T-helper 2 cell (primary cell): ENCODE measurements at regions not wholly inside any gene's neighbourhood (a gene's known extent, or its start where the extent isn't known, plus 50 kb on each side); places are given as distances from the start of the nearest gene placed in this dataset.
"Not testable (repeated sequence)": the region's sequence is repeated elsewhere in the genome, so short reads cannot be mapped to it uniquely, and the experiment has no call there.

Experiments
- DNase-seq, 5 experiments: peaks; one replicate each; pipeline versions ENCODE4 v3.0.0 to v3.0.0-alpha.2; 2012 to 2022

GRCh38 chr5:90055831-90056328 lies 353.7 kb downstream of the CETN3 start:
- no peak for DNase-seq

- no peak for DNase-seq
Observed at GRCh38 chr5:90054612-90055011, 354.9 kb downstream of the CETN3 start.

- DNase-seq, result no peak
Observed at GRCh38 chr5:90051756-90052155, 357.8 kb downstream of the CETN3 start.

GRCh38 chr5:90050103-90050502 lies 359.5 kb downstream of the CETN3 start:
- DNase-seq, result no peak

GRCh38 chr5:90047113-90047512 lies 362.4 kb downstream of the CETN3 start:
- DNase-seq, result no peak

- not testable (repeated sequence) for DNase-seq
Observed at GRCh38 chr5:90040082-90040481, 369.5 kb downstream of the CETN3 start.

- no peak for DNase-seq
Observed at GRCh38 chr5:90037646-90038045, 371.9 kb downstream of the CETN3 start.

GRCh38 chr5:90022711-90023053 lies 386.9 kb downstream of the CETN3 start:
- DNase-seq, result no peak

GRCh38 chr5:90022002-90022710 lies 387.4 kb downstream of the CETN3 start:
- no peak for DNase-seq

- no peak for DNase-seq
Observed at GRCh38 chr5:90020575-90021538, 388.7 kb downstream of the CETN3 start.

GRCh38 chr5:90017239-90017638 lies 392.3 kb downstream of the CETN3 start:
- no peak for DNase-seq

GRCh38 chr5:90015584-90016018 lies 394.0 kb downstream of the CETN3 start:
- no peak for DNase-seq

GRCh38 chr5:90014420-90014819 lies 395.1 kb downstream of the CETN3 start:
- DNase-seq, result no peak

- no peak for DNase-seq
Observed at GRCh38 chr5:90000351-90000750, 409.2 kb downstream of the CETN3 start.

- DNase-seq, result no peak
Observed at GRCh38 chr5:89998519-89999305, 410.8 kb downstream of the CETN3 start.

- DNase-seq, result no peak
Observed at GRCh38 chr5:89996890-89997289, 412.7 kb downstream of the CETN3 start.

- DNase-seq, result no peak
Observed at GRCh38 chr5:89996335-89996734, 413.2 kb downstream of the CETN3 start.

- no peak for DNase-seq
Observed at GRCh38 chr5:89994266-89994665, 415.3 kb downstream of the CETN3 start.

GRCh38 chr5:89992201-89992600 lies 417.4 kb downstream of the CETN3 start:
- DNase-seq, result no peak

- no peak for DNase-seq
Observed at GRCh38 chr5:89991592-89991991, 418.0 kb downstream of the CETN3 start.

GRCh38 chr5:89989776-89990175 lies 419.8 kb downstream of the CETN3 start:
- no peak for DNase-seq

GRCh38 chr5:89988998-89989655 lies 420.4 kb downstream of the CETN3 start:
- DNase-seq, result no peak
